ENCODE measurements at regions not wholly inside any gene's neighbourhood (a gene's known extent, or its start where the extent isn't known, plus 50 kb on each side); places are given as distances from the start of the nearest gene placed in this dataset.

DNA sequence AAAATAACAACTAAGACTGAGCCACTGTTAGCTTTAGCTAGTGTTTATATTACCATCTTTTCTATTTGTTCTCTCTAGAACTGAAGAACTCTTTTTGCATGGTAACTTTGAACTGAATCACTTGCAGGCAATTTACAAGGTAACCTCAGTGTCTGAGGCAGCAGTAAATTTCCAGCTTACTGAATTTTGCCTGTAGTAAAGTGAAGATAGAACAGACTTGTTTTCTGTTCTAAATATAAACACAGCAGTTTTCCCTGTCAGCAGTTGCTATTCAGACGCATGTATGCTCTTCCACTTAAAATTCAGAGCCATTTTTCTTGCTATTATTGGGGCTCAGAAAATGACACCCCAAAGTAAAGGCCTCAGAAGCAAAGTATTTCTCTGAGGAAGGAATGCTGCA lies 974.0 kb upstream of the GJE1 start:
- no peak for DNase-seq (ENCODE audit: low read depth)

DNA sequence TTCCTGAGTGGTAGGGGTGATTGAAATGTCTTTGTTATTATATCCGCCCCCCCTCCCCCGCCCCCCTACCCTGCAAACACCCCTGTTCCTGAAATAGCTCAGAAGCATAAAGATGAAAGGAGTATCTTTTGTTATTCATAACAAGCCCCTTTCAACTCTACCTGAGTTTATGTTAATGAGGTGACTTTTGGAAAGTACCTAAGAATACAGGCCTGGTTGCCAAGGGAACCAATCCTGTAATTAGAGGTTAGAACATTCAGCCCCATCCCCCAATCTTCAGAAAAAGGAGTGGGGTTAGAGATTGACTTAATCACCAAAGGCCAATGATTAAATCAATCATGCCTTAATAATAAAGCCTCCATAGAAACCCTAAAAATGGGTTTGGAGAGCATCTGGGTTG lies 979.2 kb upstream of the GJE1 start:
- DNase-seq (ENCODE audit: low read depth), result no peak

DNA sequence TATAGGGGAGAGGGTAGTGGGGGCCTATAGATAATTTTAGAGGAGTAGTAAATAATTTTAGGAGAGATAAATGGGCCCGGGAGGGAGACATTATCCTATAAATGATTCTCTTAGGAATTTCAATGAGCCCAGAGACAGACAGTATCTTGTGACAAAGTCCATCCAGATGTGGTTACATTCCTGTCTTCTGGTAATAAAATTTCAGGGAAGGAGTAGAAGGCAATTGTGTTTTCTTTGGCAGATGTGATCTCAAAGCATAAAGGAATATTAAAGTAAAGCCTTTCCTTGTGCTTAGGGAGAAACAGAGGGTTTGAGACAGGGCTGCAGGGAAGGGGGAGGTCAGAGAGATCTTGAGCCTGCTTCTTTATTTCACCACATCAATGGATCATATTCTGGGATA lies 979.8 kb upstream of the GJE1 start:
- DNase-seq (ENCODE audit: low read depth), result no peak

DNA sequence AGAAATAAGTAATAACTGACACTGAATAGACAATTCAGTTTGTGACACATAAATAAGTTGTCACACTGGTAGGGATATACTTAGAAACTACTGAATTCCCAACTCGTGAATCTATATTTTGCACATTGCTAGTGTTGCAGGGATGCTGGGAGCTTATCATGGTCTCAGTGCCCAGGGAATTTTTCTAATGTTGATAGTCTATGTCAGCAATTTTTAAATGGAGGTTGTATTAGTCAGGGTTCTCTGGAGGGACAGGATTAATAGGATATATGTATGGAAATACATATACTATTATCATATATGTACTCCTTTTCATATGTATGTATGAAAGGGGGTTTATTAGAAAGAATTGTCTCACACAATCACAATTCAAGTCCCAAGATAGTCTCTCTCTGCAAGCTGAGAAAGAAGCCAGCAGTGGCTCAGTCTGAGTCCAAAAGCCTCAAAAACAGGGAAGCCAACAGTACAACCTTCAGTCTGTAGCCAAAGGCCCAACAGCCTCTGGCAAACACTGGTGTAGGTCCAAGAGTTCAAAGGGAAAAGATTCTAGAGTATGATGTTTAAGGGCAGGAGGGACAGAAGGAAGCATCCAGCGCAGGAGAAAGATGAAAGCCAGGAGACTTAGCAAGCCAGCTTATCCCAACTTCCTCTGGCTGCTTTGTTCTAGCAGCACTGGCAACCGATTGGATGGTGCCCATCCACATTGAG lies 980.9 kb upstream of the GJE1 start:
- DNase-seq (ENCODE audit: low read depth), result no peak

DNA sequence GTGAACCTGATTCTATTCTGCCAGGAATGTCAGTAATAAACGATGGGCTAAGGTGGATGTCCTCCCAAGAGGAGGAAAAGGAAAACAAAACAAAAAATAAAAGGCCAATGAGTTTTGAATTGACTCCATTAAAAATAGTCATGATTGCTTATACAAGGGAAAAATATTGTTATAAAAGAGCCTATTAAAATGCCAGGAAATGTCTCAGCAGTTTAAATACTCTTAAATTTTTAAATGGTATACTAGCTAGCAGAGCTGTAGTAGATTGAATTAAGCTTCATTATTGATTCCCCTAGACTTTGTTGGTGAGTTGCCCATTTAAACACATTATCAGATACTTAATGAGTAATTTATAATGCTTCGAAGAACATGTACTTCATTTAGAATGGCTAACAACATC lies 990.9 kb upstream of the GJE1 start:
- DNase-seq (ENCODE audit: low read depth), result no peak

DNA sequence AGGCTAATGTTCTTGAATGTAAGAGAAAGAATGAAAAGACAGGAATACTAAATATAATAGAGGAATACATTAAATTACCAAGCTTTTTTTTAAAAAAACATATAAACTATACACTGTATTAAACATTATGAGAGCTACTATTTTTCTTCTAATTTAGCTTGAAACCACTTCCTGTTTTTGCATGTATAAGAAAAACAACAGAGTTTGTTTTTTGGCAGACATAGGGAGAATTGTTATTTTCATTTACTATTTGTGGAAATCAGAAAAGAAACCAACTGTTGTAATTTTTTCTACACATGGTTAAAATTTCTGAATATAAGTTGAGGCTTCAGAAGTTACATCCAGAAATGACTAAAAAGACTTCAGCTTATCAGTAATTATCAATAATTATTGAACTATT lies 991.8 kb upstream of the GJE1 start:
- no peak for DNase-seq (ENCODE audit: low read depth)

DNA sequence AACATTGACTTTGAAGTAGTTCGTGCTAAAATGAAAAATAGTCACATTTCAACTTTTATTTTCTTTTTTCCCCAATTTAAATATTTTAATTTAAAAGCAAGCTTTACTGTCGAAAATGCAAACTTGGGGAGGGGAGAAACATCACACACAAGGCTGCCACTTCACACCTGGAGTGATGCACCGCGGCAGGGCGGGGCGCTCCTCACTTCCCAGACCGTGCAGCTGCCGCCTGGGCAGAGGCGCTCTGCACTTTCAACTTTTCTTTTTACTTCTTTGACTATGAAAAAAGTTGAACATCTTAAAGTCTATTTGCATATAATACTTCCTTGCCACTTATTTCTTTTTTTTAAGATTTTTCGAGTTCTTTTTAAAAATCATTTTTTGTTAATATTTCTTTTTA lies 993.3 kb upstream of the GJE1 start:
- no peak for DNase-seq (ENCODE audit: low read depth)

DNA sequence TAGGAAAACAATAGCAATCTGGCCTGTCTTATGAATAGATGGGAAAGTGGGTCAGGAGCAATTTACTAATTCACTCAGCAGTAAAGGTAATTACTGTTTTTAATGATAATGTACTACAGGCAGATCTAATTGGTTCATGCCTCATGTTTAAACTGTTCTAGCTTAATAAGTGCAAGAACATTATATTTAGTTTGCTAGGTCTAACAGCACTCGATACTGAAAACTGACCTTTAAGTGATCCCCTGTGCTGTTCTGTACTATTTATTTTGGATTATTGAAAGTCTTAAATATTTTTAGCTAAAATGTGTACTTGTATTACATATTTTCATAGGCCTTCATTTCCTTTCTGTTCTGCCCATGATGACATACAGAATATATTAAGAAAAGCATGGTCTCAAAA lies 998.0 kb upstream of the GJE1 start:
- DNase-seq (ENCODE audit: low read depth), result no peak

DNA sequence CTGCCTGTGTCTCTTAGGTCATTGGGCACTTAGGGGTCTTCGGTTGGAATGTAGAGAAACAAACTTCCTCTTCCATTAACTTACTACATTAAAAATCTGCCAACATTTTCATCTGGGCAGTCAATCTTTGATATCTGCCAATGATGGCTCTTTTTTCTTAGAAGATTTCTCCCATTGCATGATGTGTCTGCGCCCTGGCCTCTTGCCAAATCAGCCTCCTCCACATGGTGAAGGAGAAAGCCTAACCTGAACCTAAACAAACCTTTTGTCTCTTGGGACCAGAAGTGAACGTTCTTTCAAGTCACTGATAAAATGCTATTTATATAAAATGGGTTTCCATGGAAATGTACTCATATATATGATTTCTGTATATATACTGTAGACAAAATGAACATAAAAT lies 998.9 kb upstream of the GJE1 start:
- no peak for DNase-seq (ENCODE audit: low read depth)

DNA sequence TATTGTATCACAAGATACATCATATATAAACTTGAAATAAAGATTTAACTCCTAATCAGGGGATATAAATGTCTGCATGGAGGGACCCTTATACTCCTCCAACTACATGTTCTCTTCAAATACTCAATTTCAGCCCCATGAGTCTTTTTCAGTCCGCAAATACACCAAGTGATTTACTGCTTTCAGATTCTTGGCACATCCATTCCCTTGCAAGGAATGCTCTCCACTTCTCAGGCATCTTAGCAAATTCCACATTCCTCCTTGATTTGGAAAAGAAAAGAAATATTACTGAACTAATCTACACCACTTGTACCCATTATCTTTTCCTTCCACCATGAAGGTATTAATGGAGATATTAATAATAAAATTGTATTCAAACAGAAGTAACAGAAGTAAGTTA lies 999.4 kb upstream of the GJE1 start:
- no peak for DNase-seq (ENCODE audit: low read depth)

DNA sequence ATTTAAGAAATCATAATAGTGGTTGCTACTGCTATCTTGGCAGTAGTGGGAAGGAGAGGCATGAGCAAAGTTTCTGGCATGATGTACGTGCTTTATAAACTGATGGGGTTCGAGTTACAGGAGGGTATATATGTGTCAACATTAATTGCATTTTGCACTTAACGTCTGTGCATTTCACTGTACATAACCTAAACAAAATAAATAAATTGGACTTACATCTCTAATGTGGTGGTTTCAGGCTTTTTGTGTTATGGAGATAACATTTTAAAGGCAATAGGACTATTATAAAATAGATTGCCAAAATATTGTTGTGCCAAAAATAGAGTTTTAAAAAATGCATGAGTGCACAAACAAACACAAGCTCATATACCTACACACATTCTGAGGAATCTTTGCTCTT lies 1001.1 kb upstream of the GJE1 start:
- DNase-seq (ENCODE audit: low read depth), result no peak

DNA sequence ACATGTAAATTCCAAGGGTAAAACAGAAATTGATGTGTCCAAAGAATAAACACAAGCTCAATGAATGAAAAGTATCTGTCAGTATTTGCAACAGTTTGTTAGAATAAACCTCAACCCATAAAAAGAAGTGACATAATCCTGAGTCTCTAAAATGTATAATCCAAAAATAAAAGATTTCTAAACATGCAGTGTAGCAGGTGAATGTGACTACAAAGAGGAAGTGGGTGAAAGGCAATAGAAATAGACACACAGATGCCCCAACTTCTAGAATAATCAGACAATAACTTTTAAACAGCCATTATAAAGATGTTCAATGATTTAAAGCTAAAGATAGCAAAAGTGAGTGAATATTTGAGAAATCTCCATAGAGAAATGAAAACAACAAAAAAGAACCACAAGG lies 1009.2 kb upstream of the GJE1 start:
- DNase-seq (ENCODE audit: low read depth), result no peak

DNA sequence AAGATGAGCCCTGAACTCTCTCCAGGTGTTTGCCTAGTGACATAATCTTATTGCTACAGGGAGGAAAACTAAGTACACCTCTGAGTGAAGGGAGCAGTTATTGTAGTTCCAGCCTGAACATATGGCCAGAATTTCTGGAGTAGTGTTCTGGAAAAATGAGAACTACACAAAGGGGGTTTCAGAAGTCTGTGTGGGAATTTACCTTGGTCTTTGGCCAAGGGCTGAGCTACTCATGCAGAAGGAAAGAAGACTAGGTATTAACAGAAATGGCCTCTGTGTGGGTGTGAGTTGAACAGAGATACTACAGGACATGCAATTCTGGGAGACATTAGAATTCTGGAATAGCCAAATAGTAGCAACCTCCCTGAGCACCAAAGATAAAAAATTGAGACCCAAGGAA lies 1009.7 kb upstream of the GJE1 start:
- no peak for DNase-seq (ENCODE audit: low read depth)

DNA sequence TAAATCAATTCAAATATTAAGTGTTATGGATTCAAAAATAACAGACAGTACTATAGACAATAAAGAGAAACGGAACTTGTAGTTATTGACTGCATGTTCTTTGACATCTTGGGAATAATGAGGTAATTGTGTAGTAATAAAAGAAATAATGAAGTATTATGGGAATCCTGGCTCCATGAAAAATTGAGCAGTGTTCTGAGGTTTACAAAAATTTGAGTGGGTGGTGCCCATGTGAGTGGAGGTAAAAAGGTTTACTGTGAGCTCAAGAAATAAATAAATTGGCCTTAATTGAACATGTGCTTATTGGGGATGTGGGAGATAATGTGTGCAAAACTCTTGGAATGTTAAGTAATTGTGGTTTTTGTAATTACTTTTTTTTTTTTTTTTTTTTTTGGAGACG lies 1013.7 kb upstream of the GJE1 start:
- no peak for DNase-seq (ENCODE audit: low read depth)

DNA sequence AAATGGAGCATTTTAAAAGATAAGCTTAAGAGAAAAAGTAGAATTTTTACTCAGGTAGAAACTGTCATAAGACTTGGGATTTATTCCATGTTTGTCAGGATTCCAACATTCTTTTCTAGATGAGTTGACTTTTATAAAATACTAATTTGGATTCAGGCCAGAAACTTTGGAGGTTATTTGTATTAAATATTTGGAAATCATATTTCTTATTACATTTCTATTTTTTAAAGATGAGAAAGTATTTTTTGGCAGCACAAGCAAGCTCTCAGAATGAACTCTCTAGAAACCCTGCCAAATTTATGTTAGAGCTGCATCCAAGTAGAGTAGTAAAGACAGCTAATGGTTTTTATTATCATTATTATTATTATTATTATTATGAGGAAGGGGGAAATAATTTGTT lies 1014.9 kb upstream of the GJE1 start:
- DNase-seq (ENCODE audit: low read depth), result no peak

DNA sequence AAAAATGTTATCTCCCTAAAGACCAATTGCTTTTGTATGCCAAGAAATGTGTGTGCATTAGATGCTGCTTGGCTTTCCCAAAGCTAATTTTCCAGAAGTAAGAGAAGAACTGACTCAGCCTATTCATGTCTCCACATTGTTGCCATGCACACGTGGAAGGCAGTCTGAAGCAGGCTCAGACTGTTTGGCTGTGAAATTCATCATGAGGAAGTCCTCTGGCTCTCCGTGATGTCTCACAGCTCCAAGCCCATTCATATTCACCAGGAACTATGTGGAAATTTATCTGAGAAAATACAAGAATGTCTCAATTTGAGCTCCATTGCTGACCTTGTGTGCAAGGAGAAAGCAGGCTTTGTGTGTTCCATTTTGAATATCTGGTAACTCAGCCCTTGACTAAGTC lies 1022.2 kb upstream of the GJE1 start:
- no peak for DNase-seq (ENCODE audit: low read depth)

DNA sequence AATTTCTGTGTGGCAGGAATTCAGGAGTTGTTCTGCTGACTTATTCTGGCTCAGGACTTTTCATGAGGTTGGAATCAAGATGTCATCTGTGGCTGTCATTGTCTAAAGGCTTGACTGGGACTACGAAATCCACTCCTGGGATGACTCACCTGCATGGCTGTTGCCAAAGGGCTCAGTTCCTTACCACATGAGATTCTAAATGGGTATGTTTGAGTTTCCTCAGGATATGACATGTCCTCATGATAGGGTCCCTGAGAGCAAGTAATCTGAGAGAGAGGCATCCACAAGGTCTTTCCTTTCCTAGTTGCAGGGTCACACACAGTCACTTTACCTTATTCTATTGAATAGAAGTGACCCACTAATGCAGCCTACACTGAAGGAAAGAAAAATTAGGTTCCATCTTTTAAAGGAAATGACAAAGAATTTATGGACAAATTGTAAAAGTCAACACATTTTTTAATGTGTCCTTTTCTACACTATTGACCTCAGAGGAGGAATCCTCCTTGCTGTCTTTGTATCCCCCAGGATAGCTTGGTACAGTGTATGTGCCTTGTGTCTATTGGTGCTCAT lies 1025.0 kb upstream of the GJE1 start:
- DNase-seq (ENCODE audit: low read depth), result no peak

DNA sequence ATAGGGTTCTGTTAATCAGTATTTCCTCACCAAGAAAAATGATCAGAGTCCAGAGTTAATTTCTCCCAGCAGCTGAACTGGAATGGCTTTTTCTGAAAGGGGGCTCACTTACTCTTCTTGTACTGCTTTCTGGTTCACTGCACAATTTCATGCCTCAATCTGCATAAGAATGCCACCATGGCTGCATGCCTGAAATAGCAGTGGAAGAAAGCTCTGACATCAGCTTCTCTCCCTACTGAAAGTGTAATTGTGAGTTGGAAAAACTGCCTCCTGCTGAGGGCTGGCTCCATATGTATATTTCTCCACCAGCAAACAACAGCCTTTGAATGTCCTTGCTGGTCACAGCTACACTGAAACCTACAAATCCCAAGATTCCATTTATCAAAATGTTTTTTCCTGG lies 1027.2 kb upstream of the GJE1 start:
- no peak for DNase-seq (ENCODE audit: low read depth)

DNA sequence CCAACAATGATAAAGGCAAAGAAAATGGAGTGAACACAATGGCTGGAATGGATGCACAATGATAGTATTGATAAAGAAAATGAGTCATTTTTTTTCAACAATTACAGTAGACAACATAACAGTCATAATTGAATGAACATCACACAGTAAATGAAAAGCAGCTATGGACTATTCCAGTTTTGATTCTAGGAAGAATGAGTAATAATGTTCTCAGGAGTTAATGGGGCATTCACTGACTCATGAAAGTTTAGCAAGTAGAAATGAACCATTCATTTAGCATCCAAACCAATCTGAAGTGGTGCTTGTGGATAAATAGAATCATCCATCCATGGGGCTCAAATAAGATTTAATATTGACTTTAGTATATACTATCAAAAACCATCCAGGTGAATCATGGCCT lies 1029.5 kb upstream of the GJE1 start:
- no peak for DNase-seq (ENCODE audit: low read depth)

DNA sequence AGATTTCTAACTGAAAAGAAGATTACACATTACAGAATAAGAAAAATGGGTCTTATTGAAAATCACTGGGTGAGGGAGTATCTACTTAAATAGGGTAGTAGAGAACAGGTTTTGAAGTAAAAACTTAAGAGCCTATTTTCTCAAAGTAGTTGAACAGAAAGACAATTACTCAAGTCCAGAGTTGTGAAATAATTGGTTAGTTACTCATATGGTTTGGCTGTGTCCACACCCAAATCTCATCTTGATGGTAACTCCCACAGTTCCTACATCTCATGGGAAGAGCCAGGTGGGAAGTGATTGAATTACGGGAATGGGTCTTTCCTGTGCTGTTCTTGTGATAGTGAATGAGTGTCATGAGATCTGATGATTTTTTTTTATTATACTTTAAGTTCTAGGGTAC lies 1035.3 kb upstream of the GJE1 start:
- no peak for DNase-seq (ENCODE audit: low read depth)

DNA sequence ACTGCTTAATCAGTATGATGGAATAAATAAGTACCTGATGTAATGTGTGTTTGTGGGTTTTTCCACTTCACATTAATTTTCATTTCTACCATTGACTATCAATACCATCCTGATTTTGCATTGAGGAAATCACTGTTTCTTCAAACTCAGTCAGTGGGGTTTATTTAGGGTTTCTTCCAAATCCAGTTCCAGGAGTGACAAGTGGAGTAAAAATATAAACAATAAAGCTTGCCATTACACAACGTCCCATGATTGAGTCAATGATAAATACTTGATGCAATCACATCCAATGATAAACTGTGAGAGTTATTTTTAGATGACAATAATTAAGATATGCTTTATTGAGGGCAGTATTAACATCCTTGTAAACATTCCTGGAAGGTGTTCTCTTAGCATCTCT lies 1037.4 kb upstream of the GJE1 start:
- no peak for DNase-seq (ENCODE audit: low read depth)

DNA sequence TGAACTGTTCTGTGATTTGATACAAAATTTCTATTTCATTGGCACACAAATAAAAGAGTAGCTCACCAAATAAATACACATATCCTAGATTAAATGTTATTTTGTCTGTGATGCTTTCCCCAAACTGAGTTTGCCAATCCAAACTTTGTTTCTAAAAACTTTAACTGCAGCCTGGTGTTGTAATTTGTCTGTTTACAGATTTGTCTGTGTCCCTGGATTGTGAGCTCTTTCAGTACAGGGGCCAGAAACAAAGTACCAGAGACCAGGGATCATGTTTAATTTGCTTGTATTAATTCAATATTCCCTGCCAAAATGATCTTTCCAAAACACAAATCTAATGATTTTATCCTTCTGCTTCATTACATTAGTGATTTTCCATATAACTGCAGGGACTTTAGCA lies 1044.6 kb upstream of the GJE1 start:
- DNase-seq (ENCODE audit: low read depth), result no peak

DNA sequence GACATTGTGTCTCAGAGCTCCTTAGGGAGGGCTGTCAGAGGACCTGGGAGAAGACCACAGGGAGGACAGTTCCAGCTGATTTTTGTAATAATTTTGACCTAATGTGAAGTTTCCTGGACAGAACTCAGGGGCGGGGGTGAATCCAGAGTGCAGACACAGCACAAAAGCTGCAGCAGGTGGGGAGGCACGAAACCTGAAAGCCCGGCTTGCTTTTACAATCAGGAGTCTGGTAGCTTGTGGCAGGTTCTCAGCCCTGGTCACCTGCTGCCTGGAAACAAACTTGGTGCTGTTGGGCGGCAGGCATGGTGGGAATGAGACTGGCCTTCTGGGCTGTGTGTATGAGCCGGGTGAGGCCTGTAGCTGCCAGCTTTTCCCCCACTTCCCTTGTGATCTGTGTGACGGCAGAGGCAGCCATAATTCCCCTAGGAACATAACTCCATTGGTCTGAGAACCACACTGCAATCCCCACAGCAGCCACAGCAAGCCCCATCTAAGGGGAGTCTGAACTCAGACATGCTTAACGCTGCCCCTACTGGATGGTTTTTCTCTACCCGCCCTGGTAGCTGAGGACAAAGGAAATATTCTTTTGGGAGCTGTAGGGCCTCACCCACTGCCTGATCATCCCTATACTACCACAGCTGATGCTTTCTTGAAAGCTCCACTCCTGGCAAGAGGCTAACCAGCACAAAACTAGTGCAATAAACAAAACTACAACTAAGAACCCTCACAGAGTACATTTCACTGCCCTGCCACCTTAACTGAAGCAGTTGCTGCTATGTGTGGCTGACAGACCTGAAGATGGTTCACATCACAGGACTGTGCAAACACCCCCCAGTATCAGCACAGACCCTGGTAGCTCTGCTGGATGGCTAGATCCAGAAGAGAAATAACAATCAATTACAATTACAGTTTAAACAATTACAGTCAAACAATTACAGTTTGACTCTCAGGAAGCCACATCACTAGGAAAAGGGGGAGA lies 1055.1 kb upstream of the GJE1 start:
- DNase-seq (ENCODE audit: low read depth), result no peak
